Keratinocyte (primary cell): ENCODE measurements at regions not wholly inside any gene's neighbourhood (a gene's known extent, or its start where the extent isn't known, plus 50 kb on each side); places are given as distances from the start of the nearest gene placed in this dataset.

Experiments used
- DNase-seq: peaks from one replicate; pipeline ENCODE4 v3.0.0-alpha.2; 2011; ENCODE audit warnings: low read depth, missing footprints, low spot score
- FAIRE-seq: peaks from 2 replicates; lab custom pipeline; 2011; peaks lifted over from hg19 to GRCh38; lab: Jason Lieb, UNC
- H2AFZ ChIP-seq: 2 replicates; pipeline ENCODE4 v1.6.0; 2012; ENCODE audit warnings: low read length, control low read depth, inconsistent platforms; ENCODE audit not compliant: control insufficient read depth
- H3K27ac ChIP-seq: 2 replicates; pipeline ENCODE4 v1.5.1; 2011; ENCODE audit warnings: low read length; ENCODE audit not compliant: control insufficient read depth, insufficient read depth
- H3K27me3 ChIP-seq: 3 replicates; pipeline ENCODE4 v1.6.0; 2011; ENCODE audit warnings: low read length; ENCODE audit not compliant: control insufficient read depth, insufficient read depth; ENCODE audit errors: extremely low read depth
- H3K36me3 ChIP-seq, 2 experiments: 2 replicates in 1 of 2; 3 replicates in 1 of 2; pipeline ENCODE4 v1.5.1; 2011; ENCODE audit warnings: low read length in 2 of 2, mild to moderate bottlenecking in 1 of 2; ENCODE audit not compliant: control insufficient read depth in 2 of 2, insufficient read depth in 2 of 2; ENCODE audit errors: extremely low read depth in 1 of 2
- H3K4me1 ChIP-seq: 3 replicates; pipeline ENCODE4 v1.5.1; 2011; ENCODE audit warnings: low read length; ENCODE audit not compliant: control insufficient read depth, insufficient read depth; ENCODE audit errors: extremely low read depth
- H3K4me2 ChIP-seq: 3 replicates; pipeline ENCODE4 v1.6.0; 2011; ENCODE audit warnings: low read depth, low read length; ENCODE audit not compliant: control insufficient read depth, insufficient read depth; ENCODE audit errors: extremely low read depth
- H3K4me3 ChIP-seq, 3 experiments: fragments of 200-600 bp in 1 of 3; sonication (generic) in 1 of 3; 2 replicates in 2 of 3; 3 replicates in 1 of 3; pipeline ENCODE4 v1.5.1; 2011 to 2016; ENCODE audit warnings: low read length in 3 of 3, mild to moderate bottlenecking in 3 of 3, control low read depth in 2 of 3, inconsistent platforms in 1 of 3, low read depth in 1 of 3, mixed read lengths in 1 of 3, mixed run types in 1 of 3, moderate library complexity in 1 of 3; ENCODE audit not compliant: control insufficient read depth in 2 of 3, insufficient read depth in 2 of 3; ENCODE audit errors: extremely low read depth in 1 of 3
- H3K79me2 ChIP-seq: 2 replicates; pipeline ENCODE4 v1.6.0; 2012; ENCODE audit warnings: low read length; ENCODE audit not compliant: control insufficient read depth, insufficient read depth
- H3K9ac ChIP-seq: 3 replicates; pipeline ENCODE4 v1.6.0; 2011; ENCODE audit warnings: low read length; ENCODE audit not compliant: control insufficient read depth, insufficient read depth; ENCODE audit errors: extremely low read depth
- H3K9me1 ChIP-seq: 3 replicates; pipeline ENCODE4 v1.6.0; 2011; ENCODE audit warnings: low read length; ENCODE audit not compliant: control insufficient read depth, insufficient read depth; ENCODE audit errors: extremely low read depth
- H3K9me3 ChIP-seq: 2 replicates; pipeline ENCODE4 v1.5.1; 2012; ENCODE audit warnings: low read depth, low read length; ENCODE audit not compliant: control insufficient read depth
- H4K20me1 ChIP-seq: 3 replicates; pipeline ENCODE4 v1.6.0; 2011; ENCODE audit warnings: low read length; ENCODE audit not compliant: control insufficient read depth, insufficient read depth; ENCODE audit errors: extremely low read depth
- EZH2 ChIP-seq: IDR thresholded peaks from one replicate; pipeline ENCODE4 v1.6.1; 2012; ENCODE audit warnings: inconsistent platforms, mild to moderate bottlenecking, low read length, moderate library complexity
- dilution Hi-C: fragments of 300-500 bp; cut with MboI; formaldehyde crosslinking; loops from one replicate; pipeline ENCODE4 v1.7.0; 2020; ENCODE audit warnings: low sequenced_read_pairs; ENCODE audit not compliant: extremely low pct_ligation_motif_present
- TF ChIP-seq, protein P1 (sequence below), 3 experiments: IDR thresholded peaks in 1 of 3; conservative IDR thresholded peaks in 1 of 3; optimal IDR thresholded peaks in 1 of 3; 2 replicates in 2 of 3; 3 replicates in 1 of 3; pipeline versions ENCODE3 to v1.5.1; 2011; ENCODE audit warnings: low read length in 3 of 3, mild to moderate bottlenecking in 3 of 3, moderate library complexity in 2 of 3, control low read depth in 1 of 3, inconsistent platforms in 1 of 3; ENCODE audit not compliant: insufficient read depth in 2 of 3; ENCODE audit errors: extremely low read depth in 1 of 3

DNA sequence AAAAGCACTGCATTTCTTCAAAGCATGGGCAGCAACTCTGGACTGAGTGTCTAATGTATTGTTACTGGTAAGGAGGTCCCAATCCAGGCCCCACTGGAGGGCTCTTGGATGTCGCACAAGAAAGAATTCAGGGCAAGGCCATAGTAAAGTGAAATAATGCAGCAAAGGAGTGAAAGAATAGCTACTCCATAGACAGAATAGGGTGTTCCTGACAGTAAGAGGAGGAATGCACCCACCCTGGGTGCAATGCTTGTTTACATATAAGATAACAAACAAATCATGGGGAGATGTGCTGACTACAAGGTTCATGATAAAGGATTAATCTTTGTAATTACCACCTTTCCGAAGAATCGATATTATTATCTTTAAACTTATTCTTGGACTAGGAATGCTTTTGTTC, 58.8 kb upstream of the ABCC4 start:
- H3K4me1 ChIP-seq, result no peaks in the 10 kb centered on the region
- H3K27me3 ChIP-seq, result no peaks in the 10 kb centered on the region
- no peak overlapping the region for H3K4me3 ChIP-seq
- no peaks in the 10 kb centered on the region for H4K20me1 ChIP-seq
- TF ChIP-seq, protein P1, sequence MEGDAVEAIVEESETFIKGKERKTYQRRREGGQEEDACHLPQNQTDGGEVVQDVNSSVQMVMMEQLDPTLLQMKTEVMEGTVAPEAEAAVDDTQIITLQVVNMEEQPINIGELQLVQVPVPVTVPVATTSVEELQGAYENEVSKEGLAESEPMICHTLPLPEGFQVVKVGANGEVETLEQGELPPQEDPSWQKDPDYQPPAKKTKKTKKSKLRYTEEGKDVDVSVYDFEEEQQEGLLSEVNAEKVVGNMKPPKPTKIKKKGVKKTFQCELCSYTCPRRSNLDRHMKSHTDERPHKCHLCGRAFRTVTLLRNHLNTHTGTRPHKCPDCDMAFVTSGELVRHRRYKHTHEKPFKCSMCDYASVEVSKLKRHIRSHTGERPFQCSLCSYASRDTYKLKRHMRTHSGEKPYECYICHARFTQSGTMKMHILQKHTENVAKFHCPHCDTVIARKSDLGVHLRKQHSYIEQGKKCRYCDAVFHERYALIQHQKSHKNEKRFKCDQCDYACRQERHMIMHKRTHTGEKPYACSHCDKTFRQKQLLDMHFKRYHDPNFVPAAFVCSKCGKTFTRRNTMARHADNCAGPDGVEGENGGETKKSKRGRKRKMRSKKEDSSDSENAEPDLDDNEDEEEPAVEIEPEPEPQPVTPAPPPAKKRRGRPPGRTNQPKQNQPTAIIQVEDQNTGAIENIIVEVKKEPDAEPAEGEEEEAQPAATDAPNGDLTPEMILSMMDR (optimal IDR thresholded peaks at IDR 0.05 in 1 of 3, IDR thresholded peaks at IDR 0.05 in 1 of 3, conservative IDR thresholded peaks at IDR 0.05 in 1 of 3; ENCODE audit: extremely low read depth in 1 of 3, insufficient read depth in 2 of 3, low read length in 3 of 3), result no peak
- no peak for TF ChIP-seq EZH2
- DNase-seq (no peak), FAIRE-seq (no peak)
- no peaks in the 10 kb centered on the region for H3K36me3 ChIP-seq
- H2AFZ ChIP-seq, result no peak overlapping the region
- H3K9me3 ChIP-seq, result no peaks in the 10 kb centered on the region
- no peaks in the 10 kb centered on the region for H3K79me2 ChIP-seq
- H3K9ac ChIP-seq, result no peak overlapping the region
- H3K4me2 ChIP-seq, result no peak overlapping the region
- no peak overlapping the region for H3K27ac ChIP-seq
- dilution Hi-C loops, result no loop called here
- H3K9me1 ChIP-seq, result no peaks in the 10 kb centered on the region

DNA sequence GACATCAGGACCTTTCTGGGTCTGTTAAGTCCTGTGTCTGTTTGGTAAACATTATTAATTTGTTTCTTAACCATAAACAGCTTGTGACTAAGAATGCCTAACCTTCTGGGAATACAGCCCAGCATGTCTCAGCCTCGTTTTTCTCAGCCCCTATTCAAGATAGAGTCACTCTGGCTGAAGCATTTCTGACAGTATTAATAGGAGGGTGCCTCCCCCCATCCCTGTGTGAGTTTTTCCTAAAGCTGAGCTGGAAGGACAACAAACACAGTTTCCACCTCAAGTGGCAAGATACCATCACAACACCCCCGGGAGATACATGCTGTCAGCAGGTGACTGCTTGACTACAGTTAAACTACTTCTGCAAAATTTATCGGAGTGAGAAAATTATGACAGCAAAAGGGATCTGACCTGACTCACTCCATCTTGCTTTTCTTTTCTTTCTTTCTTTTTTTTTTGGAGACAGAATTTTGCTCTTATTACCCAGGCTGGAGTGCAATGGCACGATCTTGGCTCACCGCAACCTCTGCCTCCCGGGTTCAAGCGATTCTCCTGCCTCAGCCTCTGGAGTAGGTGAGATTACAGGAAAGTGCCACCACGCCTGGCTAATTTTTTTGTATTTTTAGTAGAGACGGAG, 59.3 kb upstream of the ABCC4 start:
- H3K27ac ChIP-seq, result no peak overlapping the region
- no peak overlapping the region for H3K9ac ChIP-seq
- no peak overlapping the region for H3K4me2 ChIP-seq
- H3K27me3 ChIP-seq, result no peaks in the 10 kb centered on the region
- FAIRE-seq (no peak), DNase-seq (no peak)
- H2AFZ ChIP-seq, result no peak overlapping the region
- H3K4me1 ChIP-seq, result no peaks in the 10 kb centered on the region
- H3K36me3 ChIP-seq, result no peaks in the 10 kb centered on the region
- H3K4me3 ChIP-seq, result no peak overlapping the region
- TF ChIP-seq, protein P1 (optimal IDR thresholded peaks at IDR 0.05 in 1 of 3, IDR thresholded peaks at IDR 0.05 in 1 of 3, conservative IDR thresholded peaks at IDR 0.05 in 1 of 3; ENCODE audit: extremely low read depth in 1 of 3, insufficient read depth in 2 of 3, low read length in 3 of 3), result no peak
- no peak for TF ChIP-seq EZH2
- dilution Hi-C loops, result no loop called here
- H3K9me1 ChIP-seq, result no peaks in the 10 kb centered on the region
- H4K20me1 ChIP-seq, result no peaks in the 10 kb centered on the region
- no peaks in the 10 kb centered on the region for H3K79me2 ChIP-seq
- H3K9me3 ChIP-seq, result no peaks in the 10 kb centered on the region
